ENCODE measurements at regions not wholly inside any gene's neighbourhood (a gene's known extent, or its start where the extent isn't known, plus 50 kb on each side); places are given as distances from the start of the nearest gene placed in this dataset.

DNA sequence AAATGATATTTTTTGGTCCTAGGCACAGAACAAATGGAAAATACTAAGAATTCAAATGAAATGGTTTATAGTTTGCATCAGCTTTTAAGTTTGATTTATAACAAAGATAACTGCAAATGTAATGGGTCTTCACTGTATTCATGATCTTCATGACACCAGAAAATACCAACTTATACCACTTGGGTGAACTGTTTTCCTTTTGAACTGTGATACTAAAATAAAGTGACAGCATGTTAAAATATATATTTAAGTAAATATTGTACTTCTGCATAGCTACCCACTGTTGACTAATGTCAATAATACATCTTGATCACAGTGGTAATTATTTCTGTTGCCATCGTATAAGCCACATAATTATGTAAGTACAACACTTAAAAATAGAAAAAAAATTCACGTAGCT lies 442.0 kb upstream of the ANKRD30A start:
- no peak for DNase-seq

DNA sequence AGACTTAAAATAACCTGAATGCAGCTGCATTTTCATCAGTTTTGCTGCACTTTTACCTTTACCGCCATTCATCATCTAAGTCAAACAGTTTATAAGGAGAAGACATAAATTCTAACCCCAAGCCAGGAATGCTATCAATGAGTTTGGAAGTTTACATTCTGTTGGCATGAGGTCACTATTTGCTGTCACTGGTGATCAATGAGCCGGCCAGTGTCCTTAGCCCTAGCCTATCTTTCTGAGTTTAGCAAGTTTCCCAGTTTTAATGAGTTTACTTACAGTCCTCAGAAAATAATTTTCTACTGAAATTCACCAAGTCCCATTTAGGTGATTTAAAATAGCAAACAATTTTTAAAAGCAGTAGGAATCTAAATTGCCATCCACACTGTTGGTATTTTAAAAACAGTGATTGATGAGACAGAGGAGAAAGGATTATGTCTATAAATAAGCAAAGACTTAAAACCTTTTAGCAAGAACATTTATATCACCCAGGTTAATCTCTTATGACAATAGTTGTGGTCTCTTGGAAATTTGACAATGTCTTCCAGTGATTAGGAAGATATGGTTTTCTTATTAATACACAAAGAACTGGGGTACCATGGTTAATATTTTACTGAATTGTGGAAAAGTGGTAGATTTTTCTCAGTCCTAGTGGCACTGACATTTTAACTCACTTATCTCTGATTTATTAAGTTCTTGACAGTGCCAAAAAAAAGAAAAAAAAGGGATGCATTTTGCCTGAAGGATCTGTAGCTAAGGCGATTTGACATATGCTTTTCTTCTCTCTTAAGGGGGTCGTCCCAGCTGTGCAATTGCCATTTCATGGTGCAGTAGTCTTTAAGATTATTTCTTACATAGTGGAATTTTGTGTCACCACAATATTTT lies 443.4 kb upstream of the ANKRD30A start:
- no peak for DNase-seq

DNA sequence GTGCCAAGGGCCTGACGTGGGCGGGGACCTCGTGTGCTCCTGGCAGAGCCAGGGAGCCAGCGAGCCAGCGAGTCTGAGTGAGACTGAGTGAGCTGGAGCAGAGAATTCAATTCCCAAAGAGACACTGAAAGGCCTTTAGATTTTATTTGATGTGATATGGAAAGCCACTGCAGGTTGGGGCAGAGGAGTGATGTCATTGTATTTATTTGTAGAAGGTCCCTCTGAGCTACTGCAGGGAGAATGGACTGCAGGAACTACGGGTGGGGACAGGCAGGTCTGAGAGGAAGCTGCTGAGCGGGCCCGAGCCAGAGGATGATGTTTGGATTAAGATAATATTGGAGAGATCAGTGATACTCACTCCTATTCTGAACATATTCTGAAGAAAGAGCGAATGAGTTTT lies 445.8 kb upstream of the ANKRD30A start:
- no peak for DNase-seq

DNA sequence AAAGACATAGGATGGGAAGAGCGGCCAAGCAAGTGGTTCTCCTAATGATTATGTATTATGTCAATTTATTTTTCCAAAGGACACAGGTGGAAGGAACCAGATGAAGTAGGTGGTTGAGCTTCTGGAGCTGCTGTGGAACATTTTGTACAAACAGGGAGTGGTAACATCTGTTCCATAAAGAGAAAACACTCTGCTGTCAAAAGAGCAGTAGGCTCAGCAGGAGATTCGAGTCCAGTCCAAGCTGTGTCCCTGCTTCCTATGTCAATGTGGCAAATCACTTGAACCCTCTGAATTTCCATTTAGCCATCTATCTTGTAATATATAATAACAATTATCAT lies 448.0 kb upstream of the ANKRD30A start:
- DNase-seq, result no peak

DNA sequence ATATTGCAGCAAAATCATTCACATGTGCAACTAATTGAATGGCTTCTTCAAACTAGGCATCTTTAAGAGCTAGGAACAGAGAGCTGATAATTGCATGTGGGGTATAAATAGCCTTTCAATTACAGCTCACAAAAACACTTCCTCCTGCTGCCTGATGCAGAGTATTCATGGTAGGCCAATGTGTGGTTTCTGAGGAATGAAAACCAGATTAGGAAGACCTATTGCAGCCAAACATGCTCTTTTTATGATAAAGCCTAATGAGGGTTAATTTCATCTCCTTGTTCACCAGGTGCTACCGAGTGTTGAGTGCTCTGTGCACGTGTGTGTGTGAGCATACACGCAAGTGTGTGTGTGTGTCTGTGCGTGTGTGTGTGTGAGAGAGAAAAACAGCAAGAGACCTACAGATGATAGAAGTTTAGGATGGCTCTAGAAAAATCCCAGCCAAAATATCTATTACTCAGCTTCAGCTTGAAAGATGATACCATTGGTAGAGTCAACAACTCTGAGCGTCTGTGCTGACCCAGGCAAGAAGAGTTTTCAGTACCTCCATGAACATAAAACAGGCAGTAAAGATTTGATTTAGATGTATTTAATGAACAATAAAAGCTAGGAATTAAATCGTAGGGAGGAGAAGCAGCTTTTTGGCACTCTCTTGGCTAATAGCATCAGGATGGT lies 448.5 kb upstream of the ANKRD30A start:
- no peak for DNase-seq

DNA sequence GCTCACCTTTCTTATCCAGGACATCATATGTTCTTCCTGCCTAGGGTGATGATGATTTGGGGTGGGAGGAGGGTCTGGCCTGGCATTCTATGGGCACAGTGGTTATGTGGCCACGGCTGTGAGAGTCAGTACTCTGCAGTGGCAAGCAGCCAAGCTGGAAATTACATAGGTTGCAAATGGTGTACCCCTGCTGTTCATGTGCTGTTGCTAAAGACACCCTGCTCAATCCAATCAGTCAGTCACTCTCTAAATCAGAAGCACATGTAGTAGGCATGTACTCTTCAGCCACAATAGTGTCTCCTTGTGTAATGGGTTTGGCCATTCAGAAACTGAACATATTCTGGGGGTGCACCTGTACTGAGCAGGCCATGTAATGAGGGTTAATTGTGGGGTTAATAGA lies 449.1 kb upstream of the ANKRD30A start:
- no peak for DNase-seq

DNA sequence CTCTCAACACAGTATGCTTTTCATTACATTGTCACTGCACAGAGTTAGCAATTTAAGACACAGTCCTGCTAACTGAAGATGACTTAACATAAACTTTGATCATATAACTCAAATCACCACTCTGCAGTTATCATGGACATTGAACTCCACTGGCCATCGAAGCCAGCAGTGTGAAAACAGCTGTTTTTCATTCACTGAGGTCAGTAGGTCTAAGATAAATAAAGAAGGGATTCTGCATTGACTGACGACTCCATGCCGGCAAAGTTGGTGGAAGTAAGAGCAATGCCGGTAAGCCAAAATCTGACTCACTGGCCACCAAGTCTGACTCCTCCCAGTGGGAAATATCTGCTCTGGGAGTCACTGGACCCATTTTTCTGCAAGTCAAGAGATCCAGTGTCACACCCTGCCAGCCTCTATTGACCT lies 449.9 kb upstream of the ANKRD30A start:
- no peak for DNase-seq

DNA sequence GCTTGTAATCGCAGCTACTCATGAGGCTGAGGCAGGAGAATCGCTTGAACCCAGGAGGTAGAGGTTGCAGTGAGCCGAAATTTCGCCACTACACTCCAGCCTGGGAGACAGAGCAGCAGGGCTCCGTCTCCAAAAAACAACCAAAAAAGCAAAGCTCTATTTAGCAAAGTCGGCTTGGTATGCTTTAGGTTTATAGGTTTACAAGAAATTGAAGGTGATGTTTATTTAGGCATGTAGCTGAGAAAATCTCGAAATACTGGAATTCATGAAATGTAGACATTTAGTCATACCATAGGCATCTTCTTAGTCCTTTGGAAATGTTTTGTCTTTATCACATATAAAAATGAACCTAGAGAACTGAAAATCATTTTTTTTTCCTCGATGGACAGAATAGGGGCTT lies 453.8 kb upstream of the ANKRD30A start:
- DNase-seq, result no peak

DNA sequence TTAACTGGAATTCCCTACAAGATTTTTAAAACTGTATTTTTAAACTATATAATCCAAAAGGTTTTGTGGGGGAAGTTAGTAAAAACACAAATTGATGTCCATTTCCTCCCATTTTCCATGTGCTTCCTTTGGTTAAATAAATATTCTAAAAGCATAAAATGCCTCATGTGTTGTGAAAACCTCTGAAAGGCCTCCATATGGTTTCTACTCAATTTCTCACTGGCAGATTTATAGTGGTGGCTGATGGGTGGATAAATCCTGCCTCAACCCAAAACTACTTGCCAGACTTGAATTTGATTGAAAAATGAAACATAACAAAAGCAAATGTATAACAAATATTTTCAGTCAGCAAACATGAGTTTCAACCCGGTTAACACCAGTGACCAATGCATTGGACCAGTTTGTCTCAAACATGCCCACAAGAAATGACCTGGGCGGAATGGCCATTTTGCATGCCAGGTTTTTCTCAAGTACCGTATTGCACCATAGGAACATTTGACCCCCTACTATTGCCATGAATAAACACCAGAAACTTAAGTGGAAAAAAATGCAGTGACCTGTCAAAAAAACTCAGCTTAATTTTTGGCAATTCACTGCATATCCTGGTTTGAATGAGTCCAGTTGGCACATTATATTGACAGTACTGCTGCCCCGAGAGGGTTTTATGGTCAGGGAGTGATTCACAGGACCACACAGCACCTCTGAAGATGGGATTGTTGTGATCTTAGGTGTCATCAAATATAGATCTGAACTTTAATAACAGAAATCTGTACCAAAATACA lies 454.6 kb upstream of the ANKRD30A start:
- no peak for DNase-seq

DNA sequence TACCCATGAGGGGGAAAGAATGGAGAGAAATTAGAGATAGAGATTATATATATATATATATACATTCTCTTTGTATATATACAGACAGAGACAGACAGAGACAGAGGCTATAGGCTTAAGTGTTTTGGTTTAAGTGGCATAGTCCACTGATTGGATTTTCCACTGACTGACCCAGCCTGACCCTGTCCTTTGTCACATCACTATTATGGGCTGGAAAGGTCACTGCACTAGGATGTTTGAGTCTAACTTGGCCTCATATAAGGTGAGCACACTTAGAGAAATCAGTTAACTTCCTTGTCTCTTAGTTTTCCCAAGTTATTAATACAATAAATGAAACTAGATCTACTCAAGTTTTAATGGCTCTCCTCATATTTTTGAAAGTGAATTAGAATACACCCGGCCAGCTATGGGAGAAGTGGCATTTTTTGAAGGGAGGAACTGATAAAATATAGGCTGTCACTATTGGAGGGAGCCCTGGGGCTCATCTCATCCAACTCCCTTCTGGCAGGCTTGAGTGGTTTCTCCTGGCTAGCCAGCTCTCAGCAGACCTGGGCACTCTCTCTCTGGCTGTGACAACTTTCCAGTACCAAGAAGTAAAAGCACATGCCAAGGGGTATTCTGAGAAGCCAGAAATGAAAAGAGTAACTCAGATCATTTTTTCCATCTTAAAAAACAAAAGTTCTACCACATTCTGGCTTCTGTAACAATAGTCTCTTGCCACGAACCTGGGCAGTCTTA lies 455.6 kb upstream of the ANKRD30A start:
- no peak for DNase-seq

DNA sequence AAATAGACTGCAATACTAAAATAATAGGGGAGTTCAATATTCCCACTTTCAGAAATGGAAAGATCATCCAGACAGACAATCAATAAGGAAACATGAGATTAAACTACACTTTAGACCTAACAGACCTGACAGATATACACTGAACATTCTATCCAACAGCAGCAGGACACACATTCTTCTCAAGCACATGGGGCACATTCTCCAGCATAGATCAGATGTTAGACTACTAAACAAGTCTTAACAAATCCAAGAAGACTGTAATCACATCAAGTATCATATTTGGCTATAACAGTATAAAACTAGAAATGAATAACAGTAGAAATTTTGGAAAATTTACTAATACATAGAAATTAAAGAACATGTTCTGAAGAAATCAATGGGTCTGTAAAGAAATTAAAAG lies 458.9 kb upstream of the ANKRD30A start:
- DNase-seq, result no peak

DNA sequence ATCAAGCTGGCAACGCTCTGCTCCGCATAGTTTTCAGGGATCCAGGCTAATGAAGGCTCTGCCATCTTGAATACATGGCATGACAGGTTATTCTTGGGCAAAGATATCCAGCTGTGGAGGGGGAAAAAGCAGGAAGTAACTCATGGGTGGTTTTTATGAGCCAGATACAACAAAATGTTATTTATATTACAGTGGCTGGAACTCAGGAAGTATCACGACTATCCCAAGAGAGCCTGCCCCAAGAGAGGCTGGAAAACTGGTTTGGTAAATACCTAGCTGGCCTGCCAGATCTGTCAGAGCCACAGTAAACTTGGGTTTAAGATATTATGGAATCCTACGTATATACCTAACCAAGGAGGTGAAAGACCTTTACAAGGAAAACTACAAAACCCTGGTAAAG lies 462.8 kb upstream of the ANKRD30A start:
- no peak for DNase-seq

DNA sequence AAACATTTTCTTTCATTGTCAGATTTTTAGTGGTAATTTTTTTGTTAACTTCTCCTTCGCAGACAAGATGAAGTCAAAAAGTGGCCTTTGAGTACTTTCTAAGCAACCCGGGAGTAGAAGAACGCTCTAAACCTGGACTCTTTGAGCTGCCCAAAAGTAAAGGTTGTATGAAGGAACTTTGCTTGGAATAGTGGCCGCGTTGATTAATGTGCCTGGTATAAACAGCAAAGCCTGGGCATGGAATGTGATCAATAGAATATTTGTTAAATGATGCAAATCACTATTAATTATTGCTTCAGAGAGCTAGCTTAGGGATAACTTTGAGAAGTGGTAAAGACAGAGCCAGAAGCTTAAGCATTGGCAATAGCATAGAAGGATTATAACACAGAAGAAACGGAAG lies 475.1 kb upstream of the ANKRD30A start:
- DNase-seq, result no peak

DNA sequence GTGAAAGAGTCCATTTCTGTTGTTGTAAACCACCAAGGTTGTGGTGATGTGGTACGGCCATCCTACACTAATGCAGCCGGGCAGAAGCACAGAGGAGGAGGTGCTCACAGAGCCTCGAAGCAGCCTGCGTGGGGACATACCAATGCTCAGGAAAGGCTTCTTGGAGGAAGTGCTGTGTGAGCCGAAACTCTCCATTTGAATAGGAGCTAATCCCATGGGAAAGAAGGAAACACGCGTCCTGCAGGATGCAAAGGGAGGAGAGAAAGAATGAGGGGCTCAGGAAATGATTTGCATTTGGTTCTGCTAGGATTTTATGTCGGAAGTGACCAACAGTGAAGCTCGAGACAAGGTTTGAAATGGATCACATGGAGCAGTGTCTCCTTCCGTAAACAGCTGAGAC lies 477.9 kb upstream of the ANKRD30A start:
- DNase-seq, result no peak

DNA sequence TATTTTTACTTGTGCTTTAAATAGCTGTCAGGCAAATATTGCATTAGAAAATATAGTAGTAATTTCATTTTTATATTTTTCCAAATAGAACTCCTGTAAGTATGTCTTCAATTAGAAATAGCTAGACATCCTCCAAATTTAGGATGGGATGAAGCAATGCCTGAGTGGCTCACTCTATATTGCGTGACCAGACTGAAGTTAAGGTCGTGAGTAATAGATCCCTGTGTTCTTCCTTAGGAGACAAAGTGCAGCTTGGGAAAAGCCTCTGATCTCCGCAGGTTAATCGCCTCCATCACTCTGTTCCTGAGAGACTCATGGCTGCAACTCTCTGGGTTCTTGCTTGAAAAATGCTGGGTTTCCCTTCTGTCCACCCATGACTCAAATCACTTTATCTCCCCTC lies 484.8 kb upstream of the ANKRD30A start:
- DNase-seq, result no peak

DNA sequence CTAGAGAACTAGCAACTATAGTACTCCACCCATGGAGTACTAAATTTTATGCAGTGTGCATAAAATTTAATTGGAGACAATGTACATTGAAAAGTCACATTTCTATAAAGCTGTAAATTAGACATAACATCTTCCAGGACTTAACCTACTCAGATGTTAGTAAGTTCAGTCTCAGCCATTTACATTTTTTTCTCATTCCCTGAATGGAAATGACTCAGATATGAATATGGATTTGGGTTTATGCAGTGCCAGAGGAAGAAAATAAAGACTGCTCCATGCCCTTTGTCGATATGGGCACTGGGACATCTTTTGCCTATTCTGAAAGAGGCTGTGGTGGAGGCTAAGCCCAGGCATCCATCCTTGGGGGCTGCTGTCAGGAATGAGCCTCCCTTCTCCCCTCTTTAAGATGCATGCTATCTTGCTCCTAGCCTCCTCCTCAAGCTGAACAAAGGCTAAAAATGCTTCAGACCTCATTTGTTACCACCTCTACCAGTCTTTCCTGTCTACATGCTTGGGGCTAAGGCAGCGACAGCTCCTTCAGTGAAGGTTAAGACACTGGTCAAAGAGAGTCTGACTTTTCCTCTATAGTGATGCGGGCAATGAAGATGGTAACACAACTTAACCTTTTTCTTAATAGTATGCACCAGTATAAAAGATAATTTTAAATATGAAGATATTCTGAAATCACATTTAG lies 486.8 kb upstream of the ANKRD30A start:
- DNase-seq, result no peak

DNA sequence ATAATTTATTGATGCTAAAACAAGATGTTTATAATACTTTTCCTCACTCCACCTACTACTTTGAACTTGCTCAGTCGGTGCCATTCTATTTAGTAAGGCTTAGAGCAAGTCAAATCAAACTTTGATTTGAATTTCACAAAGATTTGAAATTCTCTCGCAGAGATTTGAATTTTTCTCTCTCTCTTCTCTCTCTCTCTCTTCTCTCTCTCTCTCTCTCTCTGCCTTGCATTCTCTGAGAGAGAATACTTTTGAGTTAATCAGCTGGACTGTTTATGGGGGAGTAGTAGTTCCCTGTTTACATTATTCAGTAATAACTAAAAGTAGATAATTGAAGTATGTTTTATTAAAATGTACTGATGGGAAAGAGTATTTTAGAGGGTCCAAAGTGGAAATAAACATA lies 488.5 kb upstream of the ANKRD30A start:
- DNase-seq, result no peak

DNA sequence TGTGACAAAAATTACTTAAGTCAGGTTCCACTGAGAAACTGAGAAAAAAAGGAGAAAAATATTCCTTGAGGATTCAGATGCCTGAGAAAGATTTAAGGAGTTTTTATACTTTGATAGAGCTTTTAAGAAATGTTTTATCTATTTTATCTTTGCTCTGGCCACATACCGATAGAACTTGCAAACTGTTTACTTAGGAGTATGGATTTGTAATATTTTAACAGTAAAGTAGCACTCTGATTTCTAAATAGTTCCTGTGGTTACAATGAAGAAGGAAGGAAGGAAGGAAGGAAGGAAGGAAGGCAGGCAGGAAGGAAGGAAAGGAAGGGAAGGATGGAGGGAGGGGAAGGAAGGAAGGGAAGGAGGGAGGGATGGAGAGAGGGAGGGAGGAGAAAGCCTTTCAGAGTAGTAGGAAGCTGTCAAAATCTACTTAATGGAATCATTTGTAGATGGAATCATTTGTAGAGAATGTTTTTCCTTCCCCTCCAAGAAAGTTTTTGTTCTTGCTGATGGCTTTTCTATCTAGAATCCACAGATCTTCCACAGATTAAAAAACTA lies 489.0 kb upstream of the ANKRD30A start:
- no peak for DNase-seq

DNA sequence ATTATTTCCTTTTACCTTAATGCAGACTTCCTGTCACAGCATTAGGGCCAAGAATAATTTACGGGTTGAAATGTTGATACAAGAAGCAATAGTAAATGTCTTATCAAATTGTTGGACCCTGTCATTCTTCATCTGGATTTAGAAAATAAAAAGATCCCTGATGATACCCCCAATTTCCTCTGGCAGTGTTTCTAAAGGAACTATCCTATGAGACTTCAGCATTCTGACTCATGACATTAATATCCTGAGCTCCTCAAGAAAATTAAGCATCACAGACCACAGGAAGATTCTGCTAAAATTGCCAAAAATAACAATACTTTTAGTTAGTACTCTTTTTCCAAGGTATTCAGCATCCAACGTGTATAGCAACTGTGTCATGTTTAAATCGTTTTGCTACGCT lies 490.5 kb upstream of the ANKRD30A start:
- no peak for DNase-seq

DNA sequence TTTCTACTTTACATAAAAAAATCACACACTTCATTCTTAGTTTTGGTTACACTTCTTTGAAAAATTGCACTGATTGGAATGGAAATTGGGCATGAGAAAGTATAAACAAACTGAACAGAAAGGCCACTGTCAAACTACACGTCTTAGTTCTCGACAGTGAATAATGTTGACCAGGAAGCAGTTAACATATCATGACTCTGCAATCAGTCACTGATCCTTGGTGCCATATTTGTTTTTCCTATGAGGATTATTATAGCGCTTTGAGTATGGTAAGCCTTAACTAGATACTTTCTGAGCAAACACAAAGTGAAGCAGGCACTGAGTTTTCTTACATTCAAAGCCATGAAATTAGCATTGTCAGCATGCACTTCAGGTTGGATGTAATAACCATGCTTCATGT lies 495.1 kb upstream of the ANKRD30A start:
- DNase-seq, result no peak

DNA sequence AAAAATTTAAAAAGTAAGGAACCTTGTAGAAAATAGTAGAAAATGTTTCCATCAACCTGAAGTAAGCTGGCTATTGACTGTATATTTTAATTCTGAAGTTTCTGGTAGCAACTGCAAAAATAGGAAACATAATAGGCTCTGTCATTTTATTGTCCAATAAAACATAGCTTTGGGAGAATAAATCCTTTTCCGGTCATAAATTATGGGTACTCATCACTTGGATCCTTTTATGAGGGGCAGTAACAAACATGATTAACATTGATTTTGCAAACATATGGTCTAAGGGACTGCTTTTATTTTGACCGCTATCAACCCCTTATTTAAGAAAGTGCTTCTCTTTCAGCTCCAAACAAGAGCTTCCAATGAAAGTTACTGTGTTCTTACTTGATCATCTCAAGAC lies 495.9 kb upstream of the ANKRD30A start:
- no peak for DNase-seq

DNA sequence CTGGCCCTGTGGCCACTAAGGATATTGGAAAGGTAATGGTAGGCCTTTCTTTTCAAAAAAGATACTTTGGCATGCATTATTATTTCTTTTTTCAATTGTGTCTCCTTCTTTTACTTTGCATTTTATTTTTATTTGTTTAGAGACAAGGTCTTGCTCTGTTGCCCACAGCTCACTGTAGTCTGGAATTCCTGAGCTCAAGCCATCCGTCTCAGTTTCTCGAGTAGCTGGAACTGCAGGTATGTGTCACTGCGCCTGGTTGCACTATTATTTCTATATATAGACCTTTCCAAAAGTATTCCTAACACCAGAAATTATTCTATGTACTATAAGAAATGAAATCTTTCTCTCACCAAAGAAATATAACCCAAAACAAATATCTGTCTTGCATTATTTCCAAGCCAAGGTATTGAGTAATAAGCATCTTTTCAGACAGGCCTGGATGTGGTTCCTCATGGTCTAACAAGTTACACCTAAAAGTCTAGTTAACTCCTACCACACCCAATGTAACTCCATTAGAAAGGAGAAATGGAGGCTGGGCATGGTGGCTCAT lies 500.8 kb upstream of the ANKRD30A start:
- no peak for DNase-seq
